T47D (cell line): ENCODE measurements at regions not wholly inside any gene's neighbourhood (a gene's known extent, or its start where the extent isn't known, plus 50 kb on each side); places are given as distances from the start of the nearest gene placed in this dataset.

ENCODE experiments used
- DNase-seq, 2 experiments: peaks; one replicate each; pipeline versions ENCODE4 v3.0.0 to v3.0.0-alpha.2; 2011 to 2012; ENCODE audit warnings: low read depth in 1 of 2, low spot score in 1 of 2
- JUND ChIP-seq: IDR thresholded peaks from 2 replicates; pipeline ENCODE4 v1.6.1; 2012; ENCODE audit warnings: low read depth
- in situ Hi-C: cut with HindIII; loops from 2 replicates; pipeline ENCODE4 v1.10.0; 2016; ENCODE audit warnings: low sequenced_read_pairs, low pct_unique_long_range_greater_than_20kb

GRCh38 chrX:109928596-109929335 is 74.1 kb upstream of the TMEM164 start:
- TF ChIP-seq JUND, result no peak
- in situ Hi-C loops, result no loop called here
- no peak for DNase-seq

- TF ChIP-seq JUND, result no peak
- no peak for DNase-seq
- in situ Hi-C loops, result no loop called here
These were observed 71.2 kb upstream of the TMEM164 start for GRCh38 chrX:109931677-109932076.

GRCh38 chrX:109934434-109934833 is 68.5 kb upstream of the TMEM164 start:
- in situ Hi-C loops, result no loop called here
- DNase-seq, result no peak
- TF ChIP-seq JUND, result no peak

GRCh38 chrX:109934935-109935334 is 68.0 kb upstream of the TMEM164 start:
- TF ChIP-seq JUND, result no peak
- in situ Hi-C loops, result no loop called here
- DNase-seq, result no peak

- no peak for TF ChIP-seq JUND
- no peak for DNase-seq
- in situ Hi-C loops, result no loop called here
These were observed 66.8 kb upstream of the TMEM164 start for GRCh38 chrX:109936114-109936513.

GRCh38 chrX:109936598-109936997 is 66.3 kb upstream of the TMEM164 start:
- DNase-seq, result no peak
- in situ Hi-C loops, result no loop called here
- TF ChIP-seq JUND, result no peak

GRCh38 chrX:109939498-109939897 is 63.4 kb upstream of the TMEM164 start:
- no peak for DNase-seq
- in situ Hi-C loops, result no loop called here
- no peak for TF ChIP-seq JUND

- in situ Hi-C loops, result no loop called here
- no peak for TF ChIP-seq JUND
These were observed 62.5 kb upstream of the TMEM164 start for GRCh38 chrX:109940411-109940810.

GRCh38 chrX:109943092-109943739 is 59.7 kb upstream of the TMEM164 start:
- no peak for DNase-seq
- TF ChIP-seq JUND, result no peak
- in situ Hi-C loops, result no loop called here

More at GRCh38 chrX:109940411-109940810, 62.5 kb upstream of the TMEM164 start:
- no peak for DNase-seq

- peak in 1 of 2 experiments; percentile 10 for DNase-seq
- in situ Hi-C loops, result no loop called here
- no peak for TF ChIP-seq JUND
These were observed 59.2 kb upstream of the TMEM164 start for GRCh38 chrX:109943740-109944092.

- TF ChIP-seq JUND, result no peak
- in situ Hi-C loops, result no loop called here
- peak in 1 of 2 experiments; percentile 66 for DNase-seq
These were observed 50.9 kb upstream of the TMEM164 start for GRCh38 chrX:109952050-109952449.

- TF ChIP-seq JUND, result no peak
- in situ Hi-C loops, result no loop called here
These were observed 49.7 kb upstream of the TMEM164 start for GRCh38 chrX:109952985-109953905.

More at GRCh38 chrX:109952985-109953905, 49.7 kb upstream of the TMEM164 start:
- no peak for DNase-seq
